HG02981 (cell line): ENCODE measurements at regions not wholly inside any gene's neighbourhood (a gene's known extent, or its start where the extent isn't known, plus 50 kb on each side); places are given as distances from the start of the nearest gene placed in this dataset.

Experiments
- ATAC-seq: cut with Tn5 transposase; IDR thresholded peaks from one replicate; pipeline ENCODE4 v1.9.1; 2021; ENCODE audit warnings: mild to moderate bottlenecking, moderate library complexity; ENCODE audit not compliant: unreplicated experiment

DNA sequence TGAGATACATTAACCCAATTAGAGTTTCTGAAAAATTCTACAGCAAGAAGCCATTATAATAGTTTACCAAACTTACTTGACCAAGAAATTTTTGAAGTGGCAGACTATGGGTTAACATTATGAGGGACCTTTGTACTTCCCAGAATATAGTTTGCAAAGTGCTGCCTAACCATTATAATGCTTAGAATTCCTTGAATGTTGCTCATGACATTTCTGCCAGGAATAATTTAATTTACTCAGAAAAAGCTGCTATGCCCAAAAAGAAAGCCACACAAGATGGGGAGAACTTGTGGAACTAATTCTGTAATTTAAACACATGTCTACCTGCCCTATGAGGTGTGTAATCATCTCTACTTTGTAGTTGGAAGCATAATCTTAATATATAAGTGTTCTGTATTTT lies 58.1 kb upstream of the MYCBP2 start:
- no peak for ATAC-seq

DNA sequence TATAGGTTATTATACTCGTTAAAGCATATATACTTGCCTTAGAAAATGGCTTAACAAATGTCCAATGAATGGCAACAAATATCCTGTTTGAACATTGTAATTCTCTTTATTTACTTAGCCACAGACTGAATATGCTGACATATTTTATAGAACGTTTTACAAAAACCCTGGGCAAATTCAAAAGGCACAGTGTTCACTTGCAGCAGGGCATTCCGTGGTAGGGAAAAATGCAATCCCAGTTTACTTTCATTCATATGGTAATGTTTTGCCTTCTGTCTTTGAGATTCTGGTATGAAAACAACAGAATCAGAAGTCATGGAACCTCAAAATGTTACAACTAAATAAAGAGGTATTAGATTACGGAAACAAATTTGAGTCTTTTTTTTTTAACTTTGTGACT lies 56.2 kb upstream of the MYCBP2 start:
- ATAC-seq = no peak

DNA sequence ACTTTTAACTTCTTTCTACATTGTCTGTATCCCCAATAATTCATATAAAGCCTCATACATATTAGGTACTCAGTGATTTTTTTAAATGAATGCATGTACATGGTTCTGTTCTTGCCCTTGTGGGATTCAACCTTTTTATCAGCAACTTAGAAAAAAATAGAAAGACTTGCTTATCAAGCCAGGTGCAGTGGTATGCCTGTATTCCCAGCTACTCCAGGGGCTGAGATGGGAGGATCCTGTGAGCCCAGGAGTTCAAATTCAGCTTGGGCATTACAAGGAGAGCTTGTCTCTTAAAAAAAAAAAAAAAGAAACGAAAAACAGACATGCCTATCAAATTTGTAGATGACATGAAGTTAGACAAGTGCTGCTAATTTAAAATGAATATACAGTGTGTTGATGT lies 54.2 kb upstream of the MYCBP2 start:
- no peak for ATAC-seq

DNA sequence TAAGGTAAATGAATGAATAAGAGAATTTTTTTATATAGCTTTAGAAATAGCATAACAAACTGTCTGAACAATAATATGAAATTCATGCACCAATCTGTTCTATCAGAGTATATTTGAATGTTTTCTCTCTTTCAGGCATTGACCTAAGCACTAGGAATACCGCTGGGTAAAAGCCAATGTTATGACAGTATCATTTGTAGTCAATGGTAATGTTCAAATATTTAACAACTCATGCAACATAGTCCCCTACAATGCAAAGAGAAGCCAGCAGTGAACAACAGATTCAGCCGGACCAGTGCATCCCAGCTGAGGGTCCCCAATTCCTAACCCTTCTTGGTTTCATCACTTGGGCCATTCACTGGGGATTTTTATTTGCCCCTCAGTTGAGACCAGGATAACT lies 52.6 kb upstream of the MYCBP2 start:
- ATAC-seq = no peak

DNA sequence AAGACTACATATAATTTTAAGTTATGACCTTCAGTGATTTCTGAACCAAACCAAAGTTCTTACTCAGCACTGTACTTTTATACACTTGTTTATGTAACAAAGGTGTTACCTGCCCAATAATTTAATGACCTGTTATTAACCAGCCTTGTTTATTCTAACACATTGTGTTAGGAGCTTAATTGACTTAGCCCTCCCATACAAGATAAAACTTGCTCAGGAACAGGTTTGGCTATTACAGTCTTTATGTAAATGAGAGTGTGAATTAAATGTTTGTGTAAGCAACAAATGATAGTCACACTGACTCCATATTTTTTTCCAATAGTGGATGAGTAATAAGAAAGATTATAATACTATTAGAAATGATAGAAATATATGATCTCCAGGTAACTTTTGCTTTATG lies 51.8 kb upstream of the MYCBP2 start:
- ATAC-seq = no peak

DNA sequence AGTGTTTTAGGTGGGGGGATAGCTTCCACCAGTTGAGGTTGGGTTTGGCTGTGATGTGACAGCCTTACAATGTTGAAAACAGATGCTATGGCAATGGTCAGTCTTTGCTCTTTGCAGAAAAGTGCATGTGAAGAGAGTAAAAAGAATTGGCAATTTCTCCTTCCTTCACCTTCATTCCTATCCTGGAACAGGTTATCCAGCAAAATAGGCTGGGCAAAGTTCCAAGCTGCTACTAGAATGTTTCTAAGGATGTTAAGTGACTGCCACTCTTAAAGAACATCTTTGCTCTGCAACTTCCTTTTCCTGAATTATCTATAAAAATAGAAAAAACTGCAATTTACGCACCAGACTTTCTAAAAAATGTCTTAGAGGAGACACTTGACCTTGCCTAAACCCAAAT lies 50.1 kb upstream of the MYCBP2 start:
- ATAC-seq = no peak
